GM21576 (cell line): ENCODE measurements at regions not wholly inside any gene's neighbourhood (a gene's known extent, or its start where the extent isn't known, plus 50 kb on each side); places are given as distances from the start of the nearest gene placed in this dataset.

Experiments used
- ATAC-seq: cut with Tn5 transposase; IDR thresholded peaks from one replicate; pipeline ENCODE4 v1.9.1; 2021; ENCODE audit warnings: mild to moderate bottlenecking, moderate library complexity; ENCODE audit not compliant: unreplicated experiment

GRCh38 chr10:131698986-131699385 is 201.8 kb upstream of the PPP2R2D start:
- ATAC-seq: no peak

DNA sequence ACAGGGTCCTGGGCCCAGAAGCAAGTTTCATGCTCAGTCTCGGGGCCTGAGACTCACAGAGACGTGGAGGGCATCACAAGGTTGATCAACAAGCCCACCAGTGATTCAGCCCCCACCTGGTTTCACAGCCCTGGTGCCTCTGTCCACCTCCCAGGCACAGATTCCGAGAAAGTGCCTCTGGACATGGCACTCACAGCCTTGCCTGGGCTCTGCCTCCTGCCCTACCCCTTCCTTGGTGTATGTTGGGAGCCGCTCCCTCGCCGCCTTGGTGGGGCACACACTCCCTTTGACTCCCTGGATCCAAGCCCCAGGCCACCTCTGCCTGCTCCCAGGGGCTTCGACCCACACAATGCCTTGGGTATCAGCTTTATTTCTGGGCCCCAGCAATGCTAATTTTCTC is 200.8 kb upstream of the PPP2R2D start:
- ATAC-seq: no peak

DNA sequence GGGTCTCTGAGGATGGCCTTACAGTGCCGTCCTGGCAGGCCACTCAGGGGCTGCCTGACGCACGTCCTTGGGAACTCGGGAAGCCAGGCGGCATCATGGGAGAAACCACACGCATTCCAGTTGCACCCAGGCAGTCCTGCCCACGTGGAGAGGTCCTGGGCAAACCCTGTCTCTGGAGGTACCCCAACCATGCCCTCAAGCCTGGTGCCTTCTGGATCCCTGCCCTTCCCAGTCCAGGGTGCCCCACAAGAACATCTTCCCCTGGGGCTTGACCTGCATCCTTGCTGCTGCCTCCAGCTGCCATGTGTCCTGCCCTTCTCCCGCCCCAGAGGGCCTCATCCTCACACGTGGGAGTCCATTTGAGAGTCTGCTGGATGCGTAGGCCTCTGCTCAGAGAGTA is 200.3 kb upstream of the PPP2R2D start:
- no peak for ATAC-seq

DNA sequence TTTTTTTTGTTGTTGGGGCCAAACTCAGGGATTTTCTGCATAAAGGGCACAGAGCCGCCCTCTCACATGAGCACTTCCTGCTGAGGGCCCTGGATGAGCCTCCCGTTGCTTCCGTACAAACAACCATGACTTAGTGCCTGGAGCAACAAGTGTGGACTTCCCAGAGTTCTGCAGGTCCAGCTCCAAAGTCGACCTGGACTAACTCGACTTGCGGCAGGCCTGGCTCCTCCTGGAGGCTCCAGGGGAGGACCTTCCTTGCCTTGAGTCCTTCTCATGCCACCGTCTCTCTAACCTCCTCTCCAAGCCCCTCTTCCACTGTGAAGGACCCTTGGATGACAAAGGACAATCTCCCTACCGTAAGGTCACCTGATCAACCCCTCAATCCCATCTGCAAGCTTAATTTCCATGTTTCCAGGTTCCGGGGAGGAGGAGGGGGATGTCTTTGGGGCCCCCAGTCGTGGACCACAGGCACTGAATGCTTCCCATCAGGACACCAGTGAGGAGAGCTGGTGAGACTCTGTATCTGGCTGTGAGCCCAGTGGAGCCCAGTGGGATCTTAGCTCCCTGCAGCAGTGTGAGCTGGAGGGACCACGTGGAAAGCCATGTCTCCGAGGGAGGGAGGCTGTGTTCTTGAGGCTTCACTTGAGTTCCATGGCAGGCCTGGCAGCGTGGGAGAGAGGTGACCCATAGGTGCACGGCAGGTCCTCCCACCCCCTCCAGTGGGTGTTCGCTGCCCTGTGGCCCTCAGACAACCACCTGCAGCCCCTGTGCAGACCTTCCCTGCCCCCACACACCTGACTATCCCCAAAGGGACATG is 199.5 kb upstream of the PPP2R2D start:
- ATAC-seq: no peak

GRCh38 chr10:131702531-131703356 is 198.1 kb upstream of the PPP2R2D start:
- ATAC-seq: no peak

DNA sequence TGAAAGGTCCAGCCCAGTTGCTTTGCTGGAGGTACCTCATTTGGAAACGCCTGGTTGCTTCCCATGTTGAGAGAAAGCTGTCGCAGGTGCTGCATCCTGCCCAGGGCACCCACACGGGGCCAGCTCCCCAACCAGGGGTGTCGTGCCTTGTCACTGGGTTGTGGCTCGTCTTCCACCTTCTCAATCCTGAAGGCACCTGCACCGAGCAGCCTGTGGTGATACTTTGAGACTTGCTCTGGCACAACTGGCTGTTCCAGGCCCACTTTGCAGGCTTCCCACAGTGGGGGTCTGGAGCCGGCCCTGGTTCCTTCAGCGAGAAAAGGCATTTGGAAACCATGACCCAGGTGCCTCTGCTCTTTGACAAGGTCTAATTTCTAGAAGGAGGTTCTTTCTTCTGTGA is 197.3 kb upstream of the PPP2R2D start:
- ATAC-seq: no peak

DNA sequence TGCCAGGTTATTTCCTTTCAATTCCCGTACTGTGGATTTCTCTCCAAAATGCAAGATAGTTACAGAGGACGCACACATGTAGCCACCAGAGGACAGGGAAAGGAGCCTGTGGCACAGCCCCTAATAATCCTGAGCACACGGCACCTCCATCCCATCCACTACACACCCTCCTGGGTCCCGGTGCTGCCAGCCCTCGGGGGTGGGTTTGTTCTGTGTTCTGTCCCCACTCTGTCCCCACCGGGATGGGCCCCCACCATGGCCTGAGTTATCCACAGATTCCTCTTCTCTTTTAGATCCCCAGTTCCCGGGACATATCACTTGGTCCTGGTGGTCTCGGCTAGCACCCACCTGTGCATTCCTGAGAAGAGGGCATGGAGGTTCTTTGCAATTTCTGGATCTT is 196.9 kb upstream of the PPP2R2D start:
- ATAC-seq: no peak

- ATAC-seq: no peak
These were observed 194.3 kb upstream of the PPP2R2D start for GRCh38 chr10:131706476-131706875.

DNA sequence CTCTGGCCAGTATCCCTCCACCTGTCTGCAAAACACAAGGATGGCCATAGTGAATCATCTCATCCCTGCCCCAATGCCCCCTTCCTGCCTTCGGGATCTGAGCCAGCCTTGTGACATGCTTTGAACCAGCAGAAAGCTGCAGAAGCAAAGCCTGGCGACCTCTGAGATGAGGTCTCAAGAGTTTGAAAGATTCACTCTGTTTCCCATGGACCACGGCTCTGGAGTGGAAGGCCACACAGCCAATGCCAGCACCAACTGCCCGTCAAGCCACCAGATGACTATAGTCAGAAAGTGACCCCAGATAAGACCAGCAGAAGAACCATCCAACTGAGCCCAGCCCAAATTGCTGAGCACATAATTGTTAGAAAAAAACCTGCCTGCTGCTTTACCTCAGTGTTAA is 193.9 kb upstream of the PPP2R2D start:
- ATAC-seq: no peak

DNA sequence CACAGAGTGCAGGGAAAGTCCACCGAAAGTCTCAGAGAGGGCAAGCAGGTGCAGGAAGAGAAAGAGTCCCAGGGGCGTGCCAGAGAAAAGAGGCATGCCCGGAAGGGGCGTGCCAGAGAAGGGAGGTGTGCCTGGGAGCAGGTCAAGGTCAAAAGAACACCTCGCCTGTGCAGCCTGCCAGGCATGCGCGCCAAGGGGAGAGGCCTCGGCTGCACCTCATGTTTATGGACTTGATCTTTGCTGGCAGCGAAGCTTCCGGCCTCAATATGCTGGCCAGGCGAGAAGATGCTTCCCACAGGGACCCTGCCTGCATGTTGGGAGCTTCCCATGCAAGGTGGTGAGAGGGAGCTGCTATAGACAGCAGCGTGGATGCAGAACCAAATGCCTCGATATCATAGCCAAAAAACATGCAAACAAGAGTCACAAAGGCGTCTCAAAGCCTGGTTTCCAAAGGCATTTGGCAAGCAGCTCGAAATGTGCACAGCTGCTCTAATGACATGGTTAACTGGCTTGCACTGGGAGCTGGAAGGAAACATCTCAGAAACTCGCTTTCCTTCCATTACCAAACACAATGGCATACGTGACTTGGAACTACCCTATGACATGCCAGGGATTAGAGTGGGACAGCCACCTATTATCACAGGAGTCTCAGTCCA is 192.5 kb upstream of the PPP2R2D start:
- ATAC-seq: no peak

DNA sequence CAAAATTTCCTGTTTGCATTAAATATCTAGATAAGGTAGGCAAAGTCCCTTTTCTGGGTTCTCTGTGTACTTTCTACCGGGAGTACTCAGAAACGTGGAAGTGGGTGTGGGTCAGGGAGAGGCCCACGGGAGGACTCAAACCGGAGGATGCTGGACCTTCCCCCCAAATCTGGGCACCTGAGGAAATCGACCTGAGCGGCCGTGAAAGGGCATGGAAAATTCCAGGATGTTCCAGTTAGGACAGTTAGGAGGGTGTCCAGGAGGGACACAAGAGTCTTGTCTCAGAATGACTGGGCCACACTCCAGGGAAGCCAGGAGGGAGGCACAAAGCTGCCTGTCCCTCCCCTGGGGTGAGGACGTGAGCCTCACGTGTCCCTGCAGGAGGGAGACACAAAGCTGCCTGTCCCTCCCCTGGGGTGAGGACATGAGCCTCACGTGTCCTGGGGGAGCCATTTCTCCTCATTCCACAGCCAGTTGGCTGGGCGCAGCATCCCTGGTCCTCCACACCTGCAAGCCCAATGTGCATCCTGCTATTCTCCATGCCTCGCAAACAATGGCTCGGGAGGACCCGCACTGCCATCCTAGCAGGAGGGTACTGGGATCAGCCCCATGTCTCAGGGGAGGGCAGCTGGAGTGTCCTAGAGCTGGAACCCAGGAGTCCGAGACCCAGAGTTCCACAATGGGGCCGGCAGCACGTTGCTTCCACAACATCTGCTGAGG is 190.5 kb upstream of the PPP2R2D start:
- no peak for ATAC-seq

DNA sequence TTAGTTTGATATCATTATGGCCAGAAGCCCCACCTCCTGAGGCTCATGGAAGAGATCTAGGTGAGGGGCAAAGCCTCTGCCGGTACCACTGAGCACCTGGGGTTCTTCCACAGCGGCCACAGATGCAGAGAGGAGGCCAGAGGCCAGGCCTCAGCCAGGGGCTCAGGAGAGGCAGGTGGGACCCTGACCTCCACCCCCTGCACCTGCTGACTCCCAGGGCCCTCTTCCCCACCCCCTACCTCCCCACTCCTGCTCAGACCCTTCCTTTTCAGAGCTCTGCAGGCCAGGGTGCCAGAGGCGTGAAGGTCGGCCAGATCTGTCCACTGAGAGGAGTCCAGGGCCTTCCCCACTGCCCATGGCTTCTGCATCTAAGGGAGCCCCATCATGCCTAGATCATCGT is 178.7 kb upstream of the PPP2R2D start:
- ATAC-seq: no peak

DNA sequence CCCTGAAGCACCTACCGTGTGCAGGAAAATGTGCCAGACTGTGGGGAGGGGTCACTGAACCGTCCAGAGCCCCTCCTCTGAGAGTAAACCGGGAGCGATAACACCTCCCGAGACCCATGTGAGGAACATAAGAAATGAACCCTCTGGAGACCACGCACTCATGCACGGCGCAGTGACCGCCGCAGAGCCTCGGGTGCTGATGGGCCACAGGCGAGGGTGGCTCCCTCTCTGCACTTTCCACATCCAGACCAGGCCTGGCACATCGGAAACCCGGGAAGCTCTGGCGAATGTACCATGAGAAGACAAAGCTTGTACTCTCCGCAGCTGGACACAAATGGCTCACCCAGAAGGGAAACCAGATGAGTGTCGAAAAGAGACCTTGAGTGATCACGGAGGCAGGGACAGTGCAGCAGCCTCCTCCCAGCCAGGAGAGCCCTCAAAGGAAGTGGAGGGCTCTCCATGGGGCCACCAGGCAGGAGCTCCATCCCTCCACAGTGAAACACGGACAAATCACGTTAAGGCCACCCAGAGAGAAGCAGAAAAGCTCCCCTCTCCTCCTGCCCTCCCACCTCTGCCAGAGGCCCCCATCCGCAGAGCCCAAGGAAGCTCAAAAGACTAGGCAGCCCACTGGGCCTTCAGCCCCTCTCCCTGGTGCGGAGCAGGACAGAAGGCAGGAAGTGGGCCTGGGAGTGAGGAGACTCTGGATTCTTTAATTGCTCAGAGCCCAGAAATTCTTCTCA is 178.1 kb upstream of the PPP2R2D start:
- no peak for ATAC-seq

DNA sequence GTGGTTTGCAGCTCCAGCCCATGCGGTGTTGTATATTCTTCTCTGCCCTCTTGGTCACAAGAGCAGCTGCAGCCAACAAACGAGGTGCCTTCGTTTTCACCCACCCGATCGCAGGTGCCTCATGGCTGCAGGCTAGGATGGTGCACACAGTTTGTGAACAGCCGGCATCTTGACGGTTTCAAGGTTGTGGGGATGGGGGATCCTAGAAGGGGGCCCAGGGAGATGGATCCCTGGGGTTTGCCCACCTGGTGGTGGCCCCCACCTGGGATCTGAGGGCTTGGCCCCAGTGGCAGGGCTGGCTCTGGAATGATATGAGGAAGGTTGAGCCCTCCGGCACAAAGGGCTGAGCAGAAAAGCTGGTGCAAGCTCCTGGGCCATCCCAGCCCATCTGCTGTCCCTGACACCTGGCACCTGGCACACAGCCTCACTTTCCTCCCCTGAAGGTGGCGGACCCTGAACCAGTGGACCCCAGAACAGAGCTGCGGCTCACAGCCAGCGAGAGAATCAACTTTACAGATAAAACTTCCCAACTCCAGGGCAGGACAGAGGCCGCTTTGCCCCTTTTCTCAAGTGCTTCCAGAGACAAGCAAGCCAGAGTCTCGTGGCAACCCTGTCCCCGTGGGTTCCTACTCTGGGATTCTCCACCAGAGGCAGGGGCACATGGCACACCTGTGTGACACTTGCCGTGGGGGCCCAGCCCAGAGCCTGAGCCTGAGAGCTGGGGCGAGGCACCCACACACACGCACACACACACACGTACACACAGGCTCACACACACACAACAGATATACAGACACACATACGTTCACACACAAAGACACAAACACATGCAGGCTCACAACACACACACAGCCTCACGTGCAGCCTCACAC is 177.3 kb upstream of the PPP2R2D start:
- no peak for ATAC-seq

DNA sequence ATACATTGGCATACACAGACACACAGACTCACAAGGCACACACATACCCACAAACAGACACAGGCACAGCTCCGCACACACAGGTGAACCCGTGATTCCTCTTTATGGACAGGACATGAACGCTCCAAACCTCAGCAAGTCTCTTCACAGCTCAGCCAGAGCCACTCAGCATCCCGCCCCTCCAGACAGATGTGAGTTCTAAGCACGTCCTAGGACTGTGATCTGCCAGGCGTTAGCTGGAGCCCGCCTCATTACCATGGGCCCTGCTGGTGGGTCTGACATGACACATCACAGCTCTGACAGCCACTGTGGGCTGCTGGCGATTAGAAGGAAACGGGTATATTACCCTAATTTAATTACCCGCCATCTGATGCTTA is 176.7 kb upstream of the PPP2R2D start:
- no peak for ATAC-seq

GRCh38 chr10:131724891-131725580 is 175.8 kb upstream of the PPP2R2D start:
- no peak for ATAC-seq

DNA sequence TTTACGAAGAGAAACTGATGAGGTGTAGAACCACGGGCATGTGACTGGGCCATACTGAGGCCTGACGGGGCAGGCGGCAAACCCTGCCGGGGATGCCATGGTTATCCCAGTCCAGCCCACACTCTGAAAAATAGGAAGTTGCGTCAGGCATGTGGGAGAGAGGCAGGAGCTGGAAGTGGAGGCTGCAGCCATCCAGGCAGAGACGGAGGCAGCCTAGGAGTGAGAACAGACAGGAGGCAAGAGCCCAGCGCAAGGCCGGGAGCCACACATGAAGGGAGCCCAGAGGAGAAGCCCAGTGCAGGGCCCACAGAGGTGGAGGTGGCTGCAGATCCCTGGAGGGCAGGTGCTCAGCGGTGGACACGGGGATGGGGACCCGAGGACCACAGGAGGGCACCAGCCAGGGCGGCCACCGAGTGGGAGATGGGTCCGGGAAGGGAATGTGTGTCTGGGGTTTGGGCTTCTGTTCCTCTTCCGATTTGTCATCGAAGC is 175.2 kb upstream of the PPP2R2D start:
- no peak for ATAC-seq

DNA sequence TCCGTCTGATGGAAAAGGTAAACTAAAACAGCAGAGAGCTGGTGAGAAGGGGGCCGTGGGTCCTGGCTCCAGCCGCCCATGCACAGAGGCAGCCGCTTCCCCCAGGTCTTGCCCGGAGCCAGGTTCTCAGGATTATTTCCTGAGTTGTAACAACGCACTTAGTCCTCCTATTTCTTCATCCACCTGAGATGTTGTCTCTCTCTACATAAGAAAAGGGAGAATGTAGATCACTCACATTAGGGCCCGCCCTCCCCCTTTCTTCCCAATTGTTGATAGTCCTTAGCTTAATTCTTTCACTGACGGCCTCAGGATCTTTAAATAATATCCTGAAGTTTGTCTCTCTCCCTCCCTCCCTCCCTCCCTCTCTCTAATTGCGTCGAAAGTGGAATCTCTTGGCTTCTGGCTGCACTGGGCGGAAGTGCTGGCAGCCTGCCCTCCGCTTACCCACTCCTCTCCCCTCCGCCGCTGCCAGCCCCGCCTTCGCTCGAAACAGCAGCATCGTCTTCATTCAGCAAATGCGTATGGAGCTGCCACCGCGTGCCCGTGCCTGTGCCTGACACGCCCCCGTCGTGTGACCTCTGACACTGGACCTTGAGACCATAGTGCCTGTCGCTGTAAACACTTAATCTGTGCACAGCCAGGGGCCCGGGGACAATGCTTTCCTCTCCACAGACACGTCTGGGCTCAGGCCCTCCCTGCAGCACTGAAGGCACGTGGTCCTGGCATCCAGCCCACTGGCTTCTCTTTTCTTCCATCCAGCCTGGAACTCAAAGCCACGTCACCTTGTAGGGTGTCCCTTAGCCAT is 174.5 kb upstream of the PPP2R2D start:
- no peak for ATAC-seq
